Mesenchymal stem cell (in vitro differentiated cells and primary cell): ENCODE measurements at regions not wholly inside any gene's neighbourhood (a gene's known extent, or its start where the extent isn't known, plus 50 kb on each side); places are given as distances from the start of the nearest gene placed in this dataset.

Source experiments
- DNase-seq: peaks from one replicate; pipeline ENCODE4 v3.0.0-alpha.2; 2013
- H2AFZ ChIP-seq: one replicate; pipeline ENCODE4 v1.6.1; 2013; ENCODE audit warnings: low read depth, mild to moderate bottlenecking, control low read depth, inconsistent platforms, low read length, moderate library complexity
- H2AK5ac ChIP-seq: 2 replicates; pipeline ENCODE4 v1.6.1; 2013; ENCODE audit warnings: low read length, moderate library complexity, mild to moderate bottlenecking, inconsistent platforms; ENCODE audit not compliant: severe bottlenecking
- H2BK120ac ChIP-seq: one replicate; pipeline ENCODE4 v1.6.1; 2013; ENCODE audit warnings: low read depth, mild to moderate bottlenecking, inconsistent platforms, low read length, moderate library complexity
- H2BK12ac ChIP-seq, 2 experiments: one replicate each; pipeline ENCODE4 v1.6.1; 2013; ENCODE audit warnings: inconsistent platforms in 2 of 2, low read length in 2 of 2, mild to moderate bottlenecking in 2 of 2, moderate library complexity in 2 of 2, control low read depth in 1 of 2
- H2BK15ac ChIP-seq: one replicate; pipeline ENCODE4 v1.6.1; 2013; ENCODE audit warnings: mild to moderate bottlenecking, low read depth, inconsistent platforms; ENCODE audit not compliant: poor library complexity, severe bottlenecking
- H2BK5ac ChIP-seq: 2 replicates; pipeline ENCODE4 v1.6.1; 2013; ENCODE audit warnings: low read depth, mild to moderate bottlenecking, low read length, control low read depth, inconsistent platforms; ENCODE audit not compliant: poor library complexity, severe bottlenecking
- H3K14ac ChIP-seq, 2 experiments: one replicate each; pipeline ENCODE4 v1.6.1; 2013; ENCODE audit warnings: inconsistent platforms in 2 of 2, low read length in 2 of 2, control low read depth in 1 of 2, mild to moderate bottlenecking in 1 of 2, moderate library complexity in 1 of 2
- H3K18ac ChIP-seq, 2 experiments: one replicate each; pipeline ENCODE4 v1.6.1; 2013; ENCODE audit warnings: inconsistent platforms in 2 of 2, low read length in 2 of 2, control low read depth in 1 of 2, low read depth in 1 of 2, mild to moderate bottlenecking in 1 of 2
- H3K23ac ChIP-seq, 2 experiments: one replicate each; pipeline ENCODE4 v1.6.1; 2013; ENCODE audit warnings: inconsistent platforms in 2 of 2, low read length in 2 of 2, mild to moderate bottlenecking in 2 of 2, moderate library complexity in 2 of 2, control low read depth in 1 of 2
- H3K27ac ChIP-seq: 2 replicates; pipeline ENCODE4 v1.5.1; 2013; ENCODE audit warnings: mild to moderate bottlenecking, moderate library complexity, low read length, control low read depth, inconsistent platforms; ENCODE audit not compliant: poor library complexity, severe bottlenecking
- H3K27me3 ChIP-seq, 2 experiments: 2 replicates each; pipeline versions ENCODE4 v1.6.1 to v1.7.0; 2013; ENCODE audit warnings: low read length in 2 of 2, mild to moderate bottlenecking in 2 of 2, moderate library complexity in 2 of 2, control low read depth in 1 of 2, inconsistent platforms in 1 of 2; ENCODE audit not compliant: control insufficient read depth in 1 of 2, insufficient read depth in 1 of 2
- H3K36me3 ChIP-seq, 2 experiments: 2 replicates each; pipeline versions ENCODE4 v1.6.1 to v1.7.0; 2013; ENCODE audit warnings: low read length in 2 of 2, control low read depth in 1 of 2, inconsistent platforms in 1 of 2, low read depth in 1 of 2, mild to moderate bottlenecking in 1 of 2; ENCODE audit not compliant: insufficient read depth in 2 of 2, control insufficient read depth in 1 of 2
- H3K4ac ChIP-seq, 2 experiments: one replicate each; pipeline ENCODE4 v1.6.1; 2013; ENCODE audit warnings: inconsistent platforms in 2 of 2, low read length in 2 of 2, mild to moderate bottlenecking in 2 of 2, moderate library complexity in 2 of 2, control low read depth in 1 of 2, low read depth in 1 of 2
- H3K4me1 ChIP-seq: 2 replicates; pipeline ENCODE4 v1.6.1; 2013; ENCODE audit warnings: low read depth, low read length, control low read depth; ENCODE audit not compliant: control insufficient read depth, insufficient read depth
- H3K4me2 ChIP-seq: 2 replicates; pipeline ENCODE4 v1.6.1; 2013; ENCODE audit warnings: low read length, mild to moderate bottlenecking, inconsistent platforms; ENCODE audit not compliant: poor library complexity, severe bottlenecking
- H3K4me3 ChIP-seq, 2 experiments: 2 replicates each; pipeline versions ENCODE4 v1.5.1 to v1.7.0; 2013; ENCODE audit warnings: low read length in 2 of 2, mild to moderate bottlenecking in 2 of 2, control low read depth in 1 of 2, low read depth in 1 of 2; ENCODE audit not compliant: insufficient read depth in 1 of 2
- H3K79me1 ChIP-seq: replicated peaks from 2 replicates; pipeline ENCODE4 v1.6.1; 2013; ENCODE audit warnings: mild to moderate bottlenecking, control low read depth, low read length, inconsistent platforms; ENCODE audit not compliant: poor library complexity, severe bottlenecking
- H3K9ac ChIP-seq: 2 replicates; pipeline ENCODE4 v1.7.0; 2013; ENCODE audit warnings: mild to moderate bottlenecking, low read length, moderate library complexity
- H3K9me3 ChIP-seq: 2 replicates; pipeline ENCODE4 v1.7.0; 2013; ENCODE audit warnings: mild to moderate bottlenecking, low read length; ENCODE audit not compliant: control insufficient read depth
- H4K8ac ChIP-seq: one replicate; pipeline ENCODE4 v1.6.1; 2013; ENCODE audit warnings: inconsistent platforms, mild to moderate bottlenecking, low read length, moderate library complexity
- H4K91ac ChIP-seq: one replicate; pipeline ENCODE4 v1.6.1; 2013; ENCODE audit warnings: mild to moderate bottlenecking, low read length, inconsistent platforms
- WGBS: methylation state at CpG from one replicate; pipeline ENCODE4 v1.1.7; 2013; ENCODE audit warnings: mixed read lengths; 5-methylcytosine and 5-hydroxymethylcytosine counted together

- no peaks in the 10 kb centered on the region for H3K36me3 ChIP-seq
- no peak overlapping the region for H3K4me2 ChIP-seq
- no peak overlapping the region for H3K23ac ChIP-seq
- no peak overlapping the region for H3K18ac ChIP-seq
- no peaks in the 10 kb centered on the region for H3K4me1 ChIP-seq
- no peaks in the 10 kb centered on the region for H3K79me1 ChIP-seq
- H3K14ac ChIP-seq: no peak overlapping the region
- H3K27ac ChIP-seq: no peak overlapping the region
- H2BK15ac ChIP-seq: no peak overlapping the region
- H2AK5ac ChIP-seq: no peak overlapping the region
- WGBS: 80% methylated on average over 2 of the region's 4 CpGs
- no peak for DNase-seq
- H4K91ac ChIP-seq: no peak overlapping the region
- H2BK12ac ChIP-seq: no peak overlapping the region
- no peak overlapping the region for H3K9ac ChIP-seq
- H2AFZ ChIP-seq: no peak overlapping the region
- no peaks in the 10 kb centered on the region for H3K9me3 ChIP-seq
- no peaks in the 10 kb centered on the region for H3K27me3 ChIP-seq
- no peak overlapping the region for H2BK5ac ChIP-seq
- no peak overlapping the region for H3K4ac ChIP-seq
- no peak overlapping the region for H4K8ac ChIP-seq
- no peak overlapping the region for H2BK120ac ChIP-seq
- no peak overlapping the region for H3K4me3 ChIP-seq
Measured at GRCh38 chrX:145099204-145099603, 148.1 kb upstream of the SPANXN1 start.
